ENCODE measurements at regions not wholly inside any gene's neighbourhood (a gene's known extent, or its start where the extent isn't known, plus 50 kb on each side); places are given as distances from the start of the nearest gene placed in this dataset.

DNA sequence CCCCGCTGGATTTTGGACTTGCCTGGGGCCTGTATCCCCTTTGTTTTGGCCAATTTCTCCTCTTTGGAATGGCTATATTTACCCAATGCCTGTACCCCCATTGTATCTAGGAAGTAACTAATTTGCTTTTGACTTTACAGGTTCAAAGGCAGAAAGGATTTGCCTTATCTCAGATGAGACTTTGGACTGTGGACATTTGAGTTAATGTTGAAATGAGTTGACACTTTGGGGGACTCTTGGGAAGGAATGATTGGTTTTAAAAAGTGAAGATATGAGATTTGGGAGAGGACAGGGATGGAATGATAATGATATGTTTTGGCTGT is 1220.3 kb upstream of the CITED2 start:
- no peak for TF ChIP-seq CTCF (IDR thresholded peaks at IDR 0.05; ENCODE audit: low read length)
- no peak for TF ChIP-seq EZH2 (optimal IDR thresholded peaks at IDR 0.05; ENCODE audit: low read depth, low read length)
